Suprapubic skin (tissue), 4 donors: ENCODE measurements at regions not wholly inside any gene's neighbourhood (a gene's known extent, or its start where the extent isn't known, plus 50 kb on each side); places are given as distances from the start of the nearest gene placed in this dataset.
A peak's percentile ranks its signal among the peaks of the same experiment; 100 is the strongest.

Experiments used
- DNase-seq, 2 donors: peaks; one replicate each; pipeline ENCODE4 v3.0.0-alpha.2; 2019; ENCODE audit warnings: low spot score in 2 of 2
- H3K27ac ChIP-seq: fragments of 200-600 bp; sonication (generic); one replicate; pipeline ENCODE4 v1.5.1; 2019
- H3K27me3 ChIP-seq: fragments of 200-600 bp; sonication (generic); one replicate; pipeline ENCODE4 v1.5.1; 2019
- H3K36me3 ChIP-seq: fragments of 200-600 bp; sonication (generic); one replicate; pipeline ENCODE4 v1.5.1; 2019
- H3K4me1 ChIP-seq: fragments of 200-600 bp; sonication (generic); one replicate; pipeline ENCODE4 v1.5.1; 2019
- H3K4me3 ChIP-seq: fragments of 200-600 bp; sonication (generic); one replicate; pipeline ENCODE4 v1.5.1; 2019; ENCODE audit warnings: mild to moderate bottlenecking
- H3K9me3 ChIP-seq: fragments of 200-600 bp; sonication (generic); one replicate; pipeline ENCODE4 v1.5.1; 2019
- EP300 ChIP-seq: sonication (generic); formaldehyde crosslinking; IDR thresholded peaks from one replicate; pipeline ENCODE4 v1.6.1; 2017; ENCODE audit warnings: antibody characterized with exemption
- POLR2A ChIP-seq, 2 donors: fragments of 450-650 bp; IDR thresholded peaks; one replicate each; pipeline ENCODE4 v1.6.1; 2017; ENCODE audit warnings: antibody characterized with exemption in 2 of 2, mild to moderate bottlenecking in 2 of 2, moderate library complexity in 2 of 2
- POLR2AphosphoS5 ChIP-seq, 3 donors: sonication (generic); formaldehyde crosslinking; IDR thresholded peaks; one replicate each; pipeline ENCODE4 v1.6.1; 2017; ENCODE audit warnings: antibody characterized with exemption in 3 of 3
- WGBS: methylation state at CpG from one replicate; pipeline ENCODE4 v1.1.5; 2018; 5-methylcytosine and 5-hydroxymethylcytosine counted together
- TF ChIP-seq, protein P1 (sequence below), 2 donors: fragments of 200-600 bp in 1 of 2; fragments of 450-650 bp in 1 of 2; sonication (generic) in 1 of 2; IDR thresholded peaks; one replicate each; pipeline ENCODE4 v1.5.1; 2016 to 2019; ENCODE audit warnings: antibody characterized with exemption in 2 of 2, mild to moderate bottlenecking in 1 of 2, moderate library complexity in 1 of 2

DNA sequence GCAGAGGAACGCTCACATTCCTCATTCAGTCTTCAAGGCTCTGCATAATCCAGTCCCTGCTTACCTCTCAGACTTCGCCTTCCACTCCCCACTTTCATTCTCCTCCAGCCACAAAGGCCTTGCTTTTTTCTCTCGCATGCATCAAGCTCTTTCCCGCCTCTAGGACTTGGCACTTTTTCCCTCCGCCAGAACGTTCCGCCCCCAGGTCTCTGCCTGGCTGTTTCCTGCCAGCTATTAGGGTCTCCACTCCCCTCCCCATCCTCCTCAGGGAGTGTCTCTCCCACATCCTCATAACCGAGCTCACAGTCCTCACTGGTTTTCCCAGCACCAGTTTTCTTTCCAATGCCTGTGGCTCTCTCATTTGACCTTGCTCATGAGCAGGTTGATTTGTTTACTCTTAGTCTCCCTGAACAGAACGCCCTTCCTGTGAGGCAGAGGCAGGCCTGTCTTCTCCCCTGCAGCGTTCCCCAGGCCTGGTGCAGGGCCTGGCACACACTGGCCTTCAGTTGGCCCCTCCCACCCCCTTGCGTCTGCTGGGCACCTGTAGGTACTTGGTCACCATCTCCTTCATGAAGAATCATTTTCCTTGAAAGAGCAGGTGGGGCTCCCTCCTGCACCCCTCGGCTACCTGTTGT, 75.2 kb downstream of the RTL6 start:
- WGBS = 50% methylated on average over 12 of the region's 12 CpGs
- no peaks in the 10 kb centered on the region for H3K36me3 ChIP-seq
- DNase-seq = no peak

DNA sequence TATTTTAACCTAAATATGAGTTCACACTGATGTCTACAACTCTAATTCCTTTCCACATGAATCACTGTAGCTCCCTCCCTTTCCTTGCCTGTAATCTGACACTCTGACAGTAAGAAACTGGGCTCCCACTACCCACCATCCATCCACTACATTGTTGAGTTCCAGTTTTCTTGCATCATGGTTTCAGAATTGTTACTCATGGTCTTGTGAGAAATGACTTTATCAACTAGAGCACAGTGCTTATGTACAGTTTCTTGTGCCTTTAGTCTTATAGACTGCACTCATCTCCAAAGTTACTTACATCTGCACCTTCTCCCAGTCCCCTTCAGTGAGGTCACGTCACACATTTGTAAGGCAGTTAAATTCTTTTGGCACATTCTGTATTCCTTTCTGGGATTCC, 78.6 kb downstream of the RTL6 start:
- 84% methylated on average over 1 of the region's 1 CpG for WGBS
- peaks cover 22% of the 10 kb centered on the region for H3K27me3 ChIP-seq
- TF ChIP-seq POLR2AphosphoS5 (IDR thresholded peaks at IDR 0.05) = no peak
- TF ChIP-seq, protein P1, sequence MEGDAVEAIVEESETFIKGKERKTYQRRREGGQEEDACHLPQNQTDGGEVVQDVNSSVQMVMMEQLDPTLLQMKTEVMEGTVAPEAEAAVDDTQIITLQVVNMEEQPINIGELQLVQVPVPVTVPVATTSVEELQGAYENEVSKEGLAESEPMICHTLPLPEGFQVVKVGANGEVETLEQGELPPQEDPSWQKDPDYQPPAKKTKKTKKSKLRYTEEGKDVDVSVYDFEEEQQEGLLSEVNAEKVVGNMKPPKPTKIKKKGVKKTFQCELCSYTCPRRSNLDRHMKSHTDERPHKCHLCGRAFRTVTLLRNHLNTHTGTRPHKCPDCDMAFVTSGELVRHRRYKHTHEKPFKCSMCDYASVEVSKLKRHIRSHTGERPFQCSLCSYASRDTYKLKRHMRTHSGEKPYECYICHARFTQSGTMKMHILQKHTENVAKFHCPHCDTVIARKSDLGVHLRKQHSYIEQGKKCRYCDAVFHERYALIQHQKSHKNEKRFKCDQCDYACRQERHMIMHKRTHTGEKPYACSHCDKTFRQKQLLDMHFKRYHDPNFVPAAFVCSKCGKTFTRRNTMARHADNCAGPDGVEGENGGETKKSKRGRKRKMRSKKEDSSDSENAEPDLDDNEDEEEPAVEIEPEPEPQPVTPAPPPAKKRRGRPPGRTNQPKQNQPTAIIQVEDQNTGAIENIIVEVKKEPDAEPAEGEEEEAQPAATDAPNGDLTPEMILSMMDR (IDR thresholded peaks at IDR 0.05) = no peak
- no peak for TF ChIP-seq POLR2A (IDR thresholded peaks at IDR 0.05)
- no peak for TF ChIP-seq EP300

More for the DNA sequence above, 75.2 kb downstream of the RTL6 start:
- Histone ChIP-seq H3K9me3 (peaks cover 8% of the 10 kb centered on the region), H3K4me1 (no peaks in the 10 kb centered on the region), H3K27ac (no peak overlapping the region), H3K4me3 (no peak overlapping the region), H3K27me3 (peaks cover 37% of the 10 kb centered on the region)
- TF ChIP-seq, protein P1 (IDR thresholded peaks at IDR 0.05) = no peak
- TF ChIP-seq POLR2A (IDR thresholded peaks at IDR 0.05) (no peak), EP300 (no peak), POLR2AphosphoS5 (IDR thresholded peaks at IDR 0.05) (no peak)

DNA sequence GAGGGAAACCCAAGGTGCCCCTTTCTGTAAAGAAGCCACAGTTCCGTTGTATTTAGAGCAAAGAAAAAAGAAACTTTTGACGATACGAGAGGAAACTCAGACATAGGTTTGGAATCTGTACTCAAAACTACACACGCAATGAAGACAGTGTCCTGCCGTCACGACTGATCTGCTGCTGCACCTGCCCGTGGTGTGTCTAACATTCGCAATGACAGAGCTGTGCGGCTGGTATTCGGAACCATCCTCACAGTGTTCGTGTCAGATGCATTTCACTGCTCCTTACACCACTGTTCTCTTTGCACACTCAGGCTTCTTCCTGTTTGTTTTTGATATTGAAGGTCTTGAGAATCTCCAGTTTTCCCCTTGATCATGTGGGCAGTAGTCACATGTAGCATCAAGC, 84.8 kb downstream of the RTL6 start:
- TF ChIP-seq, protein P1 (IDR thresholded peaks at IDR 0.05) = no peak
- no peak for TF ChIP-seq EP300
- TF ChIP-seq POLR2A (IDR thresholded peaks at IDR 0.05) = no peak
- TF ChIP-seq POLR2AphosphoS5 (IDR thresholded peaks at IDR 0.05) = no peak
- 89% methylated on average over 11 of the region's 11 CpGs for whole genome bisulfite sequencing

More for the DNA sequence above, 78.6 kb downstream of the RTL6 start:
- no peak for DNase-seq
- Histone ChIP-seq H3K27ac (no peak overlapping the region), H3K9me3 (peaks cover 8% of the 10 kb centered on the region), H3K36me3 (no peaks in the 10 kb centered on the region), H3K4me3 (no peak overlapping the region), H3K4me1 (no peaks in the 10 kb centered on the region)

DNA sequence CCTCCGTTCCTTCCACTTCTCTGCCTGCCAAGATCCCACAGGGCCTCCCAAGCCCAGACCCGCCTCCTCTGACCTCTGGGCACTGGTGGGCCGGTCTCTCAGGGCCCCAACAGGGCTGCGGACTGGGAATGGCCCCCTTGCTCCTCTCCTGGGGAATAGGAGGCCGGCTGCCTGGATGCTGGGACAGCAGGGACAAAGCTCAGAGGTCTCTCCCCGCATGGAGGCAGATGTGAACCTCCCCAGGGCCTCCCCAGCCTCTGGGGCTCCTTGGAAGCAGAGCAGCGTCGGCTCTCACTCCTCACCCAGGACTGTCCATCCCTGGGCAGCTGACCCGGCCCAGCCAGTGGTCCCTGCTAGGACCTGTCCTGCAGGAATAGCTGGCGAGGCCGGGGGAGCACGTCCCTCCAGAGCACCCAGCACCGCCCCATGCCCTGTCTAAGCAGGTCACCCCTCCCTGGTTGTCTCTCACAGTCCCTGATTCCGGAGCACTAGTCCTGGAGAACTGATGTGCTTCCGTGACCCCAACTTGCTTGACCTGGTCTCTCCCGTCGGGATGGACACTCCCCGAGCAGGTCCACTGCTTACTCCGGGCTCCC, 85.8 kb downstream of the RTL6 start:
- WGBS = 83% methylated on average over 5 of the region's 19 CpGs
- Histone ChIP-seq H3K4me3 (no peak overlapping the region), H3K4me1 (peaks cover 7% of the 10 kb centered on the region), H3K9me3 (no peaks in the 10 kb centered on the region), H3K36me3 (no peaks in the 10 kb centered on the region), H3K27ac (no peak overlapping the region), H3K27me3 (peaks cover 41% of the 10 kb centered on the region)
- no peak for TF ChIP-seq POLR2A (IDR thresholded peaks at IDR 0.05)
- TF ChIP-seq EP300 = no peak
- TF ChIP-seq, protein P1 (IDR thresholded peaks at IDR 0.05) = no peak
- TF ChIP-seq POLR2AphosphoS5 (IDR thresholded peaks at IDR 0.05) = no peak
- DNase-seq = peak in 1 of 2 donors; percentile 47

More for the DNA sequence above, 84.8 kb downstream of the RTL6 start:
- H3K9me3 ChIP-seq = no peaks in the 10 kb centered on the region
- peak in 1 of 2 donors; percentile 13 for DNase-seq
- H3K4me3 ChIP-seq = no peak overlapping the region
- H3K36me3 ChIP-seq = no peaks in the 10 kb centered on the region
- no peak overlapping the region for H3K27ac ChIP-seq
- H3K4me1 ChIP-seq = peaks cover 7% of the 10 kb centered on the region
- H3K27me3 ChIP-seq = peaks cover 41% of the 10 kb centered on the region
